HFFc6 (cell line): ENCODE measurements at regions not wholly inside any gene's neighbourhood (a gene's known extent, or its start where the extent isn't known, plus 50 kb on each side); places are given as distances from the start of the nearest gene placed in this dataset.
A peak's percentile ranks its signal among the peaks of the same experiment; 100 is the strongest.

Experiments
- DNase-seq: peaks from one replicate; pipeline ENCODE4 v3.0.0-alpha.2; 2018
- H3K27ac Mint-ChIP-seq: 2 replicates; pipeline ENCODE4 v1.8.0; 2020; ENCODE audit warnings: mild to moderate bottlenecking, mixed read lengths
- H3K27me3 Mint-ChIP-seq: 2 replicates; pipeline ENCODE4 v1.8.0; 2021; ENCODE audit warnings: mild to moderate bottlenecking, moderate library complexity, mixed read lengths; ENCODE audit not compliant: insufficient read depth
- H3K36me3 Mint-ChIP-seq: 2 replicates; pipeline ENCODE4 v1.8.0; 2021; ENCODE audit warnings: low read depth, mixed read lengths
- H3K4me1 Mint-ChIP-seq: 2 replicates; pipeline ENCODE4 v1.8.0; 2020; ENCODE audit warnings: low read depth, mixed read lengths
- H3K4me3 Mint-ChIP-seq: 2 replicates; pipeline ENCODE4 v1.8.0; 2020; ENCODE audit warnings: mild to moderate bottlenecking, moderate library complexity, mixed read lengths
- H3K9me3 Mint-ChIP-seq: 2 replicates; pipeline ENCODE4 v1.8.0; 2020; ENCODE audit warnings: mild to moderate bottlenecking, mixed read lengths
- TF ChIP-seq, protein P1 (sequence below): fragments of 200-600 bp; sonication (generic); IDR thresholded peaks from 2 replicates; pipeline ENCODE4 v1.5.0; 2021; ENCODE audit warnings: antibody characterized with exemption, mild to moderate bottlenecking

DNA sequence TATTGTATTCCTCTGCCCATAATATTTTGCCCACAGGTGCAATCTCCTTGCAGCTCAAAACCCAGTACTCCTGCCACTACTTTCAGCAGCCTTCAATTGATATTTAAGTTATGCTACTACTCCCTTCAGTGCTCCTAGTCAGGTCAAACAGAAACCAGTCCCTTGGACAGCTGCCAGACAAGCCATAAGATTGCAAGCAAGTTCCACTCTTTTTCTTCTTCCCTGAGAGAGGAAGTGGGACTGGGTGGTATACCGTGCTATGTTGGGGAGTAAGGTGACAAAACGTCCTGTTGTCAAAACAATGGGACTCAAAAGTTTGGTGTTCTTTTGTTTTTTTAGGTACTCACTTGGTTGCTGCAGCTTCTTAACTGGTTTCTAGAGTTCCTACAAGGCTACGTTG is 63.1 kb upstream of the FRY start:
- H3K36me3 Mint-ChIP-seq = peaks cover 4% of the 10 kb centered on the region; the same call in 1 of the 2 replicates
- no peaks in the 10 kb centered on the region for H3K27me3 Mint-ChIP-seq
- no peak for DNase-seq
- H3K4me1 Mint-ChIP-seq = peaks cover 21% of the 10 kb centered on the region
- no peak overlapping the region for H3K4me3 Mint-ChIP-seq
- H3K9me3 Mint-ChIP-seq = peaks cover 5% of the 10 kb centered on the region; the same call in 1 of the 2 replicates
- no peak overlapping the region for H3K27ac Mint-ChIP-seq
- TF ChIP-seq, protein P1, sequence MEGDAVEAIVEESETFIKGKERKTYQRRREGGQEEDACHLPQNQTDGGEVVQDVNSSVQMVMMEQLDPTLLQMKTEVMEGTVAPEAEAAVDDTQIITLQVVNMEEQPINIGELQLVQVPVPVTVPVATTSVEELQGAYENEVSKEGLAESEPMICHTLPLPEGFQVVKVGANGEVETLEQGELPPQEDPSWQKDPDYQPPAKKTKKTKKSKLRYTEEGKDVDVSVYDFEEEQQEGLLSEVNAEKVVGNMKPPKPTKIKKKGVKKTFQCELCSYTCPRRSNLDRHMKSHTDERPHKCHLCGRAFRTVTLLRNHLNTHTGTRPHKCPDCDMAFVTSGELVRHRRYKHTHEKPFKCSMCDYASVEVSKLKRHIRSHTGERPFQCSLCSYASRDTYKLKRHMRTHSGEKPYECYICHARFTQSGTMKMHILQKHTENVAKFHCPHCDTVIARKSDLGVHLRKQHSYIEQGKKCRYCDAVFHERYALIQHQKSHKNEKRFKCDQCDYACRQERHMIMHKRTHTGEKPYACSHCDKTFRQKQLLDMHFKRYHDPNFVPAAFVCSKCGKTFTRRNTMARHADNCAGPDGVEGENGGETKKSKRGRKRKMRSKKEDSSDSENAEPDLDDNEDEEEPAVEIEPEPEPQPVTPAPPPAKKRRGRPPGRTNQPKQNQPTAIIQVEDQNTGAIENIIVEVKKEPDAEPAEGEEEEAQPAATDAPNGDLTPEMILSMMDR = no peak

DNA sequence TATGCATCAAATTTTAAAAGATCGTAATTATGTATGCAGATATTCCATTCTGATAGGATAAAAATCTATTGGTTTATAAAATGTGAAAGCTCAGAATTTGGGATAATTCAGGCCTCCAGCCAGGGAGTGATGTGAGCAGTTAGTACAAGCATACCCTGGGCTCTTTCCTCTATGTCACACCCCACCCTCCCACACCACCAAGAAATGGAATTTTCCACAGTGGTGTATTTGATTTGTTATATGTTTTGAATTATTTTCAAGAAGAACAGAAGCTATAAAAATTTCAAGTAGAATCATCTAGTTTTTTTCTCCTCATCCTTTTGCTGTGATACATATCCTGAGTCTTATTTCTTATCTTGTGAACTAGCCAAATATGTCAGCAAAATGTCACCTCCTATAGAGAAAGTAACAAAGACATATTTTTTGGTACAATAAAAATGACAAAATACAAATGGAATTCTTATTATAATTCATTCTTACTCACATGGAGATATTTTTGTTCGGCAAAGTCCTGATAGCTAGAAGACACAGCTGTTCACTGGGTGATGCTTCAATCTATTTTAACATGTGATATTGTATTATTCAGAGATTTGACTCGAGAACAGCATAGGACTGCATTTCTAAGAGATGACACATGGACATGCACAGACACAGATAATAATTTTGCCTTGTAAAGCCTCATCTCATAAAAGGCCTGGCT is 61.2 kb upstream of the FRY start:
- Mint-ChIP-seq H3K9me3 (peaks cover 5% of the 10 kb centered on the region; the same call in 1 of the 2 replicates), H3K27ac (peak overlapping the region; percentile 34; the same call in 1 of the 2 replicates), H3K4me3 (peak overlapping the region; percentile 31; the same call in 1 of the 2 replicates), H3K36me3 (peaks cover 4% of the 10 kb centered on the region; the same call in 1 of the 2 replicates), H3K27me3 (no peaks in the 10 kb centered on the region), H3K4me1 (peaks cover 18% of the 10 kb centered on the region)
- TF ChIP-seq, protein P1 = no peak
- DNase-seq = peak; percentile 74

DNA sequence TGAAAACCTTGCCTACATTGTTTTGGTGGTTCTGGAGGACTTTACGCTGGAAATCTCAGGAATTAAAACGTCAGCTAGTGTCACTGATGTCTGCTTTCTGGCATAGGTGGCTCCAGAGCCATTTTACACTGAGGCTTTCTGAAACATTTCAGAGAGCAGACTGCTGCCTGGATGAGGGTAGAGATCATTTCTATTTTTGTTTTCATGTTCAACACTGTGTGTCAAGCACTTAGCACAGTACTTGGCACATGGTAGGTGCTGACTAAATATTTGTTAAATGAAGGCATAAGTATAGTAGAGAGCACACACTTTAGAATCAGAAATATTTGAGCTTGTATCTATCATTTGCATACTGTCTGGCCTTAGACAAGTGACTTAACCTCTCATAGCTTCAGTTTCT is 59.1 kb upstream of the FRY start:
- TF ChIP-seq, protein P1 = no peak
- H3K36me3 Mint-ChIP-seq = peaks cover 4% of the 10 kb centered on the region; the same call in 1 of the 2 replicates
- peaks cover 5% of the 10 kb centered on the region; the same call in 1 of the 2 replicates for H3K9me3 Mint-ChIP-seq
- no peak overlapping the region for H3K4me3 Mint-ChIP-seq
- no peak overlapping the region for H3K27ac Mint-ChIP-seq
- no peak for DNase-seq
- no peaks in the 10 kb centered on the region for H3K27me3 Mint-ChIP-seq
- peaks cover 15% of the 10 kb centered on the region for H3K4me1 Mint-ChIP-seq

DNA sequence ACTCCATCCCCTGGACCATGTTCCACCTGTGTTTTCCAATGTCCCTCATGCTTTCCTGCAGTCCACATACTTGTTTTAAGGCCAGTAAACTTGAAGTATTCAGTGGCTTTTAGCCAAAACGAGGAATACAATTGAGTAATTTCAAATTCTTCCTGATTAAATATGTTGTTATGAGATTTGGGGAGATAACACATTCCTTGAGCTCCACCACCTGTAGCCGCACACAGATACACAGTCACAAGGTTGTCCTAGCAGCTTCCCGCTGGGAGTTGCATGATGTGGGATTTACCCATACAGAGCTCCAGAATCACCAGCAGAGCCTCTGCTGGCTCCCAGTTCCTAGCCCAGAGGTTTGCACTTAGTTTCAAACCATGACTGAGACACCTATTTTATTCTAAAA is 53.6 kb upstream of the FRY start:
- peaks cover 11% of the 10 kb centered on the region for H3K4me1 Mint-ChIP-seq
- H3K27me3 Mint-ChIP-seq = peaks cover 1% of the 10 kb centered on the region; the same call in 1 of the 2 replicates
- no peak overlapping the region for H3K27ac Mint-ChIP-seq
- no peaks in the 10 kb centered on the region for H3K36me3 Mint-ChIP-seq
- no peaks in the 10 kb centered on the region for H3K9me3 Mint-ChIP-seq
- DNase-seq = no peak
- TF ChIP-seq, protein P1 = no peak
- no peak overlapping the region for H3K4me3 Mint-ChIP-seq

DNA sequence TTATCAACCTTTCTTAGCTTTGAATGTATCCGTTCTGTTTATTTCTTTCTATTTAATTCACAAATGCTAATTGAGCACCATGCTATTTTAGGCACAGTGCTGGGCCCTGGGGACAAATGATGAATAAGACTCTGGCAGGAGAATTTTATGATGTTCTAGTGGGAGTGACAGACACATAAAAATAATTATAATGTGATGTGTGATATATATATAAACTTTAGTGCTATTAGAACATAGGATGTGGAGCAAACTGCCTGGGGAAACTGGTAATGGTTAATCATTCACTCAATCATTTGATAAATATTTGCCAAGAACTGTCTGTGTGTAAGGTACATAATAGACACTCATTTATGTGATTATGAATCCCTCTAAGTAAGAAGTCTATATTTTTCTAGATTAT is 50.7 kb upstream of the FRY start:
- TF ChIP-seq, protein P1 = no peak
- no peak overlapping the region for H3K4me3 Mint-ChIP-seq
- H3K27ac Mint-ChIP-seq = no peak overlapping the region
- H3K4me1 Mint-ChIP-seq = peaks cover 11% of the 10 kb centered on the region
- H3K27me3 Mint-ChIP-seq = peaks cover 3% of the 10 kb centered on the region; the same call in 1 of the 2 replicates
- H3K36me3 Mint-ChIP-seq = no peaks in the 10 kb centered on the region
- H3K9me3 Mint-ChIP-seq = no peaks in the 10 kb centered on the region
- DNase-seq = no peak
